ENCODE measurements at regions not wholly inside any gene's neighbourhood (a gene's known extent, or its start where the extent isn't known, plus 50 kb on each side); places are given as distances from the start of the nearest gene placed in this dataset.

DNA sequence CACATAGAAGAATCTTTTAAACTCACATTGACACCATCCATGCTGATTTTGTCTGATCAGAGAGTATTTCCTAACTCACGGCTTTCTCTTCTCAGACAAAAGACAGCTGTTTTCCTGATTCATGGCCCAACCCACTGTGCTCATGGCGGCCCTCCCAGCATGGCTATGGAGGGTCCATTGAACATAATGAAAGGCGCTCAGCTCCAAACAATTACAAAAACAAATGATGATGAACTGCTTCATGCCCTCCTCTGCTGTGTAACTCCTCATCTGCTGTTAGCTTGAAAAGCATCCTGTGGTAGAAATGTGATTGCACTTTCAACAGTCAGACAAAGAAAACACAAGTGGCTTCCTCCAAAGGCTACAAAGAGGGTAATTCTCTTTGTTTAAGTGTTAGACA, 673.8 kb downstream of the PRELID2 start:
- TF ChIP-seq, protein P1, sequence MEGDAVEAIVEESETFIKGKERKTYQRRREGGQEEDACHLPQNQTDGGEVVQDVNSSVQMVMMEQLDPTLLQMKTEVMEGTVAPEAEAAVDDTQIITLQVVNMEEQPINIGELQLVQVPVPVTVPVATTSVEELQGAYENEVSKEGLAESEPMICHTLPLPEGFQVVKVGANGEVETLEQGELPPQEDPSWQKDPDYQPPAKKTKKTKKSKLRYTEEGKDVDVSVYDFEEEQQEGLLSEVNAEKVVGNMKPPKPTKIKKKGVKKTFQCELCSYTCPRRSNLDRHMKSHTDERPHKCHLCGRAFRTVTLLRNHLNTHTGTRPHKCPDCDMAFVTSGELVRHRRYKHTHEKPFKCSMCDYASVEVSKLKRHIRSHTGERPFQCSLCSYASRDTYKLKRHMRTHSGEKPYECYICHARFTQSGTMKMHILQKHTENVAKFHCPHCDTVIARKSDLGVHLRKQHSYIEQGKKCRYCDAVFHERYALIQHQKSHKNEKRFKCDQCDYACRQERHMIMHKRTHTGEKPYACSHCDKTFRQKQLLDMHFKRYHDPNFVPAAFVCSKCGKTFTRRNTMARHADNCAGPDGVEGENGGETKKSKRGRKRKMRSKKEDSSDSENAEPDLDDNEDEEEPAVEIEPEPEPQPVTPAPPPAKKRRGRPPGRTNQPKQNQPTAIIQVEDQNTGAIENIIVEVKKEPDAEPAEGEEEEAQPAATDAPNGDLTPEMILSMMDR (IDR thresholded peaks at IDR 0.05): no peak
- Histone ChIP-seq H3K9me3 (no peaks in the 10 kb centered on the region), H3K4me1 (no peaks in the 10 kb centered on the region), H3K4me3 (no peak overlapping the region), H3K36me3 (no peaks in the 10 kb centered on the region), H3K27me3 (no peaks in the 10 kb centered on the region), H3K27ac (no peak overlapping the region)
- ATAC-seq (no peak), DNase-seq (peak in 1 of 4 donors; percentile 14)
- intact Hi-C loops (cut with DNase I): no loop called here

- H3K4me1 ChIP-seq: no peaks in the 10 kb centered on the region
- no peak for DNase-seq
- TF ChIP-seq, protein P1 (IDR thresholded peaks at IDR 0.05): no peak
- intact Hi-C loops (cut with DNase I): no loop called here
- no peak for ATAC-seq
- H3K36me3 ChIP-seq: no peaks in the 10 kb centered on the region
- H3K4me3 ChIP-seq: no peak overlapping the region
- no peaks in the 10 kb centered on the region for H3K27me3 ChIP-seq
- no peak overlapping the region for H3K27ac ChIP-seq
- no peaks in the 10 kb centered on the region for H3K9me3 ChIP-seq
These were observed 674.5 kb downstream of the PRELID2 start for GRCh38 chr5:145160679-145161078.

- H3K27ac ChIP-seq: no peak overlapping the region
- DNase-seq: peak in 2 of 4 donors; percentile 31 to 37
- H3K9me3 ChIP-seq: no peaks in the 10 kb centered on the region
- no peaks in the 10 kb centered on the region for H3K4me1 ChIP-seq
- TF ChIP-seq, protein P1 (IDR thresholded peaks at IDR 0.05): no peak
- intact Hi-C loops (cut with DNase I): no loop called here
- no peak for ATAC-seq
- H3K36me3 ChIP-seq: no peaks in the 10 kb centered on the region
- no peaks in the 10 kb centered on the region for H3K27me3 ChIP-seq
- no peak overlapping the region for H3K4me3 ChIP-seq
These were observed 676.4 kb downstream of the PRELID2 start for GRCh38 chr5:145158730-145159129.

- Histone ChIP-seq H3K4me3 (no peak overlapping the region), H3K27me3 (no peaks in the 10 kb centered on the region), H3K36me3 (no peaks in the 10 kb centered on the region), H3K9me3 (no peaks in the 10 kb centered on the region), H3K4me1 (no peaks in the 10 kb centered on the region), H3K27ac (no peak overlapping the region)
- intact Hi-C loops (cut with DNase I): no loop called here
- no peak for ATAC-seq
- no peak for DNase-seq
- TF ChIP-seq, protein P1 (IDR thresholded peaks at IDR 0.05): no peak
These were observed 677.3 kb downstream of the PRELID2 start for GRCh38 chr5:145157841-145158240.

DNA sequence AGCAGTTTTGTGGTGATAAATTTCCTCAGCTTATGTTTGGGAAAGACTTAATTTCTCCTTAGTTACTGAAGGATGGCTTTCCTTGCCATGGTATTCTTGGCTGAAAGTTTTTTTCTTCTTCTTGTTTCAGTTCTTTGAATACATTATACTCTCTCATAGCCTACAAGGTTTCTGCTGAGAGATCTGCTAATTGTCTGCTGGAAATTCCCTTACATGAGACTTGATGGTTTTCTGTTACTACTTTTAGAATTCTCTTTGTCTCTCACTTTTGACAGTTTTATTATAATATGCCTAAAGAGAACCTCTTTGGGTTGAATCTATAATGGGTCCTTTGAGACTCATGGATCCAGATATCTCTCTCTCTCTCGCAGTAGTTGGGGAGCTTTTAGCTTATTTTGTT, 693.6 kb downstream of the PRELID2 start:
- TF ChIP-seq, protein P1 (IDR thresholded peaks at IDR 0.05): no peak
- no peaks in the 10 kb centered on the region for H3K4me1 ChIP-seq
- no peak overlapping the region for H3K27ac ChIP-seq
- intact Hi-C loops (cut with DNase I): no loop called here
- H3K9me3 ChIP-seq: peaks cover 0 to 2% of the 10 kb centered on the region in 2 donors
- no peak overlapping the region for H3K4me3 ChIP-seq
- H3K36me3 ChIP-seq: no peaks in the 10 kb centered on the region
- DNase-seq (no peak), ATAC-seq (no peak)
- H3K27me3 ChIP-seq: no peaks in the 10 kb centered on the region

Data from left lung (tissue), 4 donors.